HG03354 (cell line): ENCODE measurements at regions not wholly inside any gene's neighbourhood (a gene's known extent, or its start where the extent isn't known, plus 50 kb on each side); places are given as distances from the start of the nearest gene placed in this dataset.

ENCODE experiments used
- ATAC-seq: cut with Tn5 transposase; IDR thresholded peaks from one replicate; pipeline ENCODE4 v1.9.1; 2021; ENCODE audit warnings: mild to moderate bottlenecking; ENCODE audit not compliant: unreplicated experiment, poor library complexity, severe bottlenecking

DNA sequence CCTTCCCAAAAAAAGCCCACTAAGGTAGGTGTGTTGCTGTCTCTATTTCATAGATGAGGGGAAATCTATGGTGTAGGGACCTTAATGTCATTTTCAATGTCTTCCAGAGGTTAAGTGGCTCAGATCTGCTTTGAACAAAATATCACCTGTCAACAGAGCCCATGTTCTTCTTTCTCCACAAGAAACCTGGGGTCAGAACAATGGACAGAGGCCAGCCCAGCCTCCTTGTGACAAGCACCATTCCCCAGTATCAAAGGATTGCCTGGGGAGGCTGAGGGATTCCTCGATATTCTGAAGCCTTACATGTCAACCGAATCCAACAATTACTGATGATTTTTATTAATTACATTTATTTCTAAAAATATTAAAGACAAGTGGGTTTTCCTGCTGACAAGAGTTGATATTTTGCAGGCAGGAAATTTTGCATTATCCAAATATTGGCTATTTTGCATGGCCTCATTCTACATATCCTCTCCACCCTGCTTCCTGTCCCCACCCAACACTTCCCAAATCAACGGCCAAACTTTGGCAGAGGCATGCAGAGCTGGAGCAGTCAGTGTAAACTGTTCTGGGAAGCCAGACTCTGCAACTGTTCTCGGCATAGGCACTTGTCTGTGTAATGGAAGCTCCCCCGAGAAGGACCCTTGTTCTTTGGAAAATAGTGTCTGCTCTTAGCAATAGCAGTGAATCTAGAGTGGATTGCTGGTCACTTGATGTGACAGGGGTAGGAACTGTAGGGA lies 281.5 kb downstream of the HS3ST3A1 start:
- ATAC-seq: no peak

DNA sequence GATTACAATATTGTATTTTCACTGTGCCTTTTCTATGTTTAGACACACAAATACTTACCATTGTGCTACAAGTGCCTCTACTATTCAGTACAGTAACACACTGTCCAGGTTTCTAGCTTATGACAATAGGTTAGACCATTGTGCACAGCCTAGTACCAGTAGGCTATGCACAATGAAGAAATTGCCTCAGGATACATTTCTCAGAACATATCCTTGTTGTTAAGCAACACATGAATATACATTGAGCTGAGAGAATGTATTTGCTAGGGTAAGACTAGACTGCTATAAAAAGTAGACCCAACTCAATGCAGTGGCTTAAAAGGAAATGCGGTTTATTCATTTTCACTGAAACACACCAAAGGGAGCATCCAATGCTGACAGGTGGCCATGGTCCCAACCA lies 285.1 kb downstream of the HS3ST3A1 start:
- no peak for ATAC-seq

DNA sequence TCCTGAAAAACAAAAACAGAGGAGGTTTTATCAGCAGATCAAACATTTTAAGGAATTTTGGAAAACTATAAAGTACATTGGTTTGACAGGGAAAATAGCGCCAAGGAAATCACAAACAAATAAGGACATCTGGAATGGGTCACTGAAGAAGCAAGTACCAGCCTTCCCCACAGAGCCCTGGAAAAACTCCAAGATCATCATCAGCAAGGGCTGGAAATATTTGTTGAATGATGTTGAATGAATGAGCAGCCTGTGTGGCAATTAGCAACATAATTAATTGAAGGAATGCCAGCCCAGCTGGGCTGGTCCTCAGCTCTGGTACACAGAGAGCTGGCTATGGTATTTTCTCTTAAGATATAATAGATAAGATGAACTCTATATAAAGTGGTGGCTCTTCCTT lies 290.4 kb downstream of the HS3ST3A1 start:
- no peak for ATAC-seq

DNA sequence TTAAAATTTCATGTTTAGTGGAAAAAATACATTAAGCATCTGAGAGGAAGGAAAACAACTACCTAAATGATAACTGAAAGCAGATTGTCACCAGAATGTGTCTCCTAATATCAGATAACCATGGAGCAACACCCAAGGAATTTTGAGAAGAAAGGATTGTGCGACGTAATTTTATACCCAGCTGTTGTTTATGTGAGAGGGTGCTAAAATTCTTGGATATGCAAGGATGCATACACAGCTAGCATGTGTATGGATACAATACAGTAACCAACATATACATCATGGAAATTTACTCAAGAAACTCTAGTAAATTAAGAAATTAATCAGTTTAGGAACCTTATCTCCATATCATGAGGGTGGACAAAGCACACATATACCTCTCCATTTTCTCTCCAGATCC lies 290.9 kb downstream of the HS3ST3A1 start:
- no peak for ATAC-seq

DNA sequence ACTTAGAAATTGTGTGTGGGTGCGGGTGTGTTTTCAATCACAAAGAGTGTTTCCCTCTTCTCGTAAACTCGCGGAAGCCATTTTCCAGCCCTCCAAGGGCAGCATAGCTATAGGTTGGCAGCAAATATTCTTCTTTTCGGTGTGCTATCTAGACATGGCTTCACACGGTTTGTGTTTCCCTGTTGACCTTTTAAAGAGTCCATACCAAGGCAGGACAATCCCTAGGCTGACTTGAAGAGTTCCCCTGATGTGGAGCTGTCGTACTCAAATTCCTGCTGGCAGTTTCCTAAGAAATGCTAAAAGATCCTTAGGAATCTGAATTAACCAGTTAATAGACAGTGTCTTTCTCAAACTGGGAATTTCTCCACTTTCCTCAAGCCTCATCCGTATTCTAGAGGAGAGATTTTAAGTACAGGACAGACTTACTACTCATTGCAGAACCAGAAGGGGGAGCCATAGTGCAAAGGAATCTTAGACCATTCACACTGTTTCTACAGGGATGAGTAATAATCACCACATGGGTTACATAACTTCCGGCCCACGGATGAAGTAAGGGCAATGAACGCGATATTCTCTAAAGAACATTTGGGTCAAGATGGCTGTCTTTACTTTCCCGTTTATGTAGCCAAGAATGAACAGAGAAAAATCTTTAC lies 288.6 kb upstream of the ELAC2 start:
- no peak for ATAC-seq

DNA sequence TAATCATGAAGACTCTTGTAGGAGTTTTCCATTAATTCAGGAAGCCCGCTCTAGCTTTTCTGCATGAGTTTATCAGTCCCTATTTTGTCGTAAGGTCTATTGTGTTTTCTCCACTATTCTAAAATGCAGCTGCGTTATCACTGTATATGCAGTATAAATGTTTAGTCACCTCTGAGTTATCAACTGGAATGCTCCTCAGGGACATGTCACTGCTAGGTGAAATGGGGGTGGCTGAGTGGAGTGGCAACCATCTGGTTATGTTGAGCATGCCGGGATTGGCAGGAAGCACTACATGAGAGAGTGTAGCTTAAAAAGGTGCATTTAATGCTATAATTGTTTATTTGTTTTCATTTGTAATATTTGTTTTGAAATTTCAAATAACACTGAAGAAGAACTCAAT lies 285.2 kb upstream of the ELAC2 start:
- ATAC-seq: no peak

DNA sequence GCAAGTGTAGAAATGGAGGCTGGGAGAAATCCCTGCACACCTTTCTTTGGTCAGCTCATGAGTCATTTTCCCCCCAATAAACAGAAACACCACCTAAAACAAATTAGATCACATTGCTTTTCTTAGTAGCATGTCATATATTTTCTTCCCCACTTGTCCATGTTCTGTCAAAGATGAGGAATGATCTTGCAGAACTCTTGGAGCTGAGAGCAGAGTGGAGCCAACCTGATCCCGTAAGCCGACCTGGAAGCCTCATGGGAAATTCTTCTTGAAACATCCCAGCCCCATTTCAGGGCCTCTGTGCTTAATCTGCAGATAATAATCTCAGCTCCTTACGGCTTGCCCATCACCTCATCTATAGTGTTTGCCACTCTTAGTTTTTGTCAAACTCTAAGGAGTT lies 284.6 kb upstream of the ELAC2 start:
- ATAC-seq: no peak

DNA sequence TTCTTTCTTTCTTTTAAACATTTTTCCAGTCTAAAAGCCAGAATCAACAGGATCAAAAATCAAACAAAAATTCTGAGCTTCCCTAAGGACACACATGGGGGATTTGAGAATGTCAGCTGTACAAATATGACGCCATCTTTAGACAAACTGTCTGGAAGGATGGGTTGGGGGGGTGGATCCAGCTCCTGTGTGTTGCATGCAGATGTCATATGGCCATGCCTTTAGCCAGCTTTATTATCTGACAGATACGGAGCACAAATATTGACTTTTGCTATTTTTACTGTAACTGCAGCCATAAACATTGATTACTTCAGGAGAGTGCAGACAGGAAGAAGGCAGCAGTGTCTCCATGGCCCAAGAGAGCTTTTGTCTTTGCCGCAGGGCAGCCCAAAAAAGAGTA lies 279.4 kb upstream of the ELAC2 start:
- ATAC-seq: no peak

DNA sequence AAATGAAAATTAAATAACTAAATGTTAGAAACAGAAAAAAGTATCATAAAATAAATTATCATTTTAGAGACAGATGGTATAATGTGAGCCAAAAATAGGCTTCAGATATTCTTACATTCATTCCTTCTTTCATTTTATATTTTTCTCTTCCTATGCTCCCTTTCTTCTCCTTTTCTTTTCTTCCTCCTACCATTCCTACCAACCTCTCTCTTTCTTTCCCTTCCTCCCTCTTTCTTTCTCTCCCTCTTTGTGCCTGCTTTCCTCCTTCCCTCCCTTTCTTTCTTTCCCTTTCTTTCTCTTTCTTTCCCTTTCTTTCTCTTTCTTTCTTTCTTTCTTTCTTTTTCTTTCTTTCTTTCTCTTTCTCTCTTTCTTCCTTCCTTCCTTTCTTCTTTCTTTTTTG lies 275.6 kb upstream of the ELAC2 start:
- no peak for ATAC-seq

DNA sequence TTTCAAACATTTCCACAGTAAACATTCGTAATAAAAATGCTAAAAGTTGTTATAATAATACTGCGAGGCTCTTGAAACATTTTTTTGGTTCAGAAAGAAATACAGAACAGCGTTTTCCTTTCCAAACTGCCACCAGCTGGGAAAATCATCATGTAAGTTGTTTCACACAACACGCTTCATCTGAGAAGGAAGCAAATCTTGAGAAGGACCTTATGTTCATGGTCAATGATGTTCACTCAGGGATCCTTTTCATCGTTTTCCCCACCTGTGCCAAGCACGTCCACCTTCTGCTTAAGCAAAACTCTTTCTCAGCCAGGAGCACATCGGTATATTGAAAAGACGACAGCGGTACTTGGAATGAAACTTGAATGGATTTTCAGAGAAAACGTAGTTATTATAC lies 274.5 kb upstream of the ELAC2 start:
- ATAC-seq: no peak

DNA sequence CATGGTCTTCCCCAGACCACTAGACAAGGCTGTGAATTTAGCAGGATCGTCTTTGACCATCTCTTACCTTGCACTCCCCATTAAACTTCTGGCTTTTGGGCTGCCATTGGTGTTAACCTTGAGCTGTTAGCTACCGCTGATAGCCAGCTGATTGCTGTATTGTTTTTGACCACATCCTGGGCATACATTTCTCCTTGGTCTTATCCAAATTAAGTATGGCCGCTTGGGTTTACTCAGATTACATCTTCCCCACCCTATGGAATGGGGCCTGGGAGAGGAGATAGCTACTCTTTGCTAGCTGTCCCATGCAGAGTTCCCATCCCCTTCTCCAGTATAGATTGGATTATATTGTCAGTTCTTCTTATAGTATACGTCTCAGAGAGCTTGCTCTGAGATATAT lies 270.4 kb upstream of the ELAC2 start:
- ATAC-seq: no peak

DNA sequence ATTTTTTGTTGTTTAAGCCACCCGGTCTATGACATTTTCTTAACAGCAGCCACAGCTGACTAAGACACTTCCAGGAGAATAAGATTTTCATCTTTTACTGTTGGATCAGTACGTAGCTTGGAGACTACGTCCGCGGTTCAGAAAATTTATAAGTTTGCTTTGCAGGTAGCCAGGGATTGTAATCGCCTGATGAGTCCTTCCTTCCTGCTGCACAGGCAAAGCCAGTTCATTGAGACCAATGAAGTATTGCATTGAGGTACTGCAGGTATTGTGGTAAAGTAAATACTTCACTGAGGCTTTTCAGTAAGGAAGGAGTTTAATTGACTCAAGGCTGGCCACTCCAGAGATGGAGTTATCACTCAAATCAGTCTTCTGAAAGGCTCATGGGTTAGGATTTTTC lies 269.4 kb upstream of the ELAC2 start:
- ATAC-seq: no peak

DNA sequence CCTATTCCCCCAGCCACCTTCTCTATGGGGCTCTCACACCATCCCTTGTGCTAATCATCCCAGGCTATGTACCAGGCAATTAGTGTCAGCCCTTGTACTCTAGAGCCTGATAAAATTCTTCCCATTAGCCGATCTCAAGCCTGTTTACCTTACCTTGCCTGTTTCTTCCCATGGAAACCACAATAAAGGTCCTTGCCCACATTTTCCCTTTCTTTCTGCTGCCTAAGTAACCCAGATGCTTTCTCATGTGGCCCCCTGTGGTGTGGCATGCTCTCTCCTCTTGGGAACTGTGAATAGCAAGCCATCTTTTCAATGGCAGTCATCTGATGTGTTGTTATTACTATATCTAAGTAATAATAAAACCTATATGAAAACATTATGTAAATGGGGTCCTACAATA lies 265.8 kb upstream of the ELAC2 start:
- no peak for ATAC-seq

DNA sequence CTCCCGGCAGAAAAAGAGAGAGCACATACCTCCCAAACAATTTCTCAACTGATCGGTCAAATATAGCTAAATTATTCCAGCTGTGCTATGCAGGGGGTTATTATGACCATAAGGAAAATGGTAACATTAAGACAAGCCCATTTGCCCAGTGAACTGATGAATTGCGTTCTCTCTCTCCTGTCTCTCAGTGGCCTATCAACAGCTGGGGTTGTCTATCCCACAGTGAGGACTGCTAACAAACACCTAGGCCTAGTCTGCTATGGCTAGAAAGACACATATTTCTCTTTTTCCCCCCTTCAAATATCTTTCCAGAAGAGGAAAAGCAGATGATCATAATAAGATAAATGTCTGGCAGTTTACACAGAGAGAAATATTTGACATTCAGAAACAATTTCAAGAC lies 263.8 kb upstream of the ELAC2 start:
- ATAC-seq: no peak

DNA sequence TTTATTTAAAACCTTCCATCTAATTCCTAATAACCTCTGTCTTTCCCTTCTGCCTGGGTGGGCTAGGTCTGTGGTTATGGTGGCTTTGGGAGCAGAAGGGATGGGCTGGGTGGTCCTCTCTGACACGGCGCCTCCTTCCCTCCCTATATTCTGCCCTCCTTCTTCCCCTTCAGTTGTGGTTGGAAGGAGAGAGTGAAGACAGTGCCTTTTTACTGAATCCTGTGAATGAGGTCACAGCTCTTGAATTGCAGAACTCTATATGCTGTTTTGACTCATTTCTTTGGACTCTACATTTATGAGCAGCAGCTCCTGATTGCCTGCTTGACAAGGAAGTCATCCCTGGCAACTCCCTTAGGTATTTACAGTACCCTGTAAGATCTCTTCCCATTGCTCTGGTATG lies 256.0 kb upstream of the ELAC2 start:
- no peak for ATAC-seq

DNA sequence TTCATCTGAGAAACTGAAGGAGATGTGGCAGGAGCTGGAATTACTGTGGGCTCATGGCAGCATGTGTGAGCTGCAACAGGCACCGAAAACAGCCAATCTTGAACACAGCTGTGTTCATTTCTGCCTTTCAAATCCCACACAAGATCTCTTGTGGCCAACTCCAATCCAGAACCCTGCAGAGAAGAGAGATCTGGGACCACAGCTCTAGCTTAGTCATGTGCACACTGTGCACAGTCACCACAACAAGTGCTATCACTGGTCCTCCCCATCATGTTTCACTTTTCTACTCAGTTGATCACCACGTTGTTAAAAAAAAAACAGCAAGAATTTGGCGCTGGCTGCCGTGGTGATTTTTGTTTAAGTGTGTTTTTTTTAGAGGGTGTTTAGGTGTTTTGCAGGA lies 254.5 kb upstream of the ELAC2 start:
- no peak for ATAC-seq

DNA sequence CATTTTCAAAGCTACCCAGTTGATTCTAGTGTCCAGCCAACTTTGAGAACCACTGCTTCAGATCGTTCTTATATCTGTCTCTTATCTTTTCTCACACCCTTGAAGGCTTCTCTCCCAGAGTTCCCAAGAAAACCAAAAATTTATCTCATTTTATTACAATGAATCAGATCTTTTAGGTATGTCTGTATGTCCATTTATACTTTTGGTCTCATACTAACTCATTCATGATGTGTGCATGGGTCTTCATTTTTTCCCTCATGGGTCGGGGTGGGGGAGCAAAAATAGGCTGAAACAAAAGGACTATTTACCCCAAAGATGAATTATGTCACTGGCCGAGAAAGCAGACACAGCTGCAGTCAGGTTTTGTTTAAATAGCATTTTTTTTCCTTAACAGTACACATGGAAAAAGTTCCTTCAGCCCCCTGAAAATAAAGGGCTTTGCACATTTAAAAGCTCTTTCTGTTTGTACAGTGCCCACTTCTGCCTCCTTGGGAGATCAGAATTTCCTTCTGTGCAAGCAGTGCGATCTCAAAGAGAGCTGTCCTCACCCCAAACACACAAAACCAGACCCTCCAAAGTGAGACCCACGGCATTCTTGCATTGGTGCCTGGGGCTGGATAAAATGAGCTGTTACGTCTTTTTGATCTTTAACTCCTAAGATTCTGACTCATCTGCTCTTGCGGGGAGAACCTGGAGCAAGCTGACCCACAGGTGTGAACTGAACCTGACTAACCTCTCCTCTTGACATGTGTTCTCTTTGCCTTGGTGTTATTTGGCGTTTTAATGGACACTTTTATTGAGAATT lies 251.2 kb upstream of the ELAC2 start:
- no peak for ATAC-seq

DNA sequence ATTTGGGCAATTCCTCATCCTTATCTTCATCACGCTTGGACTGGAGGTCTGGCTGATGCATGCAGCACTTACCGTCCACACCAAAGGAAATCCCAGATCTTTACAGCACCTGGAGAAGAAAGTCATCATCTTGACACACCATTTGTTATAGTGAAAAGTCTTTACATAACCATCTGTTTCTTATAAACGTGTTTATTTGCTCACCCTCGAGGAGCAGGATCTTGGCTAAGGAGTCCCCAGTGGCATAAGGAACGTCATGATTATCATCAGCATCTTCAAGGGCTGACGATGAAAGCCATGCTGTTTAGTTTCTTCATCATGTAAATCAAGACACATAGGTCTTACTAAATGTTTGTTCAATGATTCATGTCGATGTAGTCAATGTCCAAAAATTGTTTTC lies 248.8 kb upstream of the ELAC2 start:
- no peak for ATAC-seq

DNA sequence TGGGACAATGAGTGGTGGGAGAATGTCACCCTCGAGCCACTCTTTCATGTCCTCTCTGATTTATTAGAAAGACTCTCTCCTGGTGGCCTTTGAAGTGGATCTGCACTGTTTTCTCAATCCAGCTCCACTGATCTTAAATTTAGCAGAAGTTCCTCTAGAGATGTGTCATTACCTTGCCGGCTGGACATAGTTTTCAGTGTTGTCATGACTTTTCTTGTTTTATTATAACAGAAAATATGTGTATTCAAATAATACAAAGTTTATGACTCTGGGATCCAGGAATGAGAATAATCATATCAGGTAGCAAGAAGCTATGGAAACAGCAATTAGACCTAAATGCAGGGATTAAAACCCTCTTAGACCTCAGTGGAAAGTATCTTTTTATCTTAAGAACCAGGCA lies 247.5 kb upstream of the ELAC2 start:
- ATAC-seq: no peak

DNA sequence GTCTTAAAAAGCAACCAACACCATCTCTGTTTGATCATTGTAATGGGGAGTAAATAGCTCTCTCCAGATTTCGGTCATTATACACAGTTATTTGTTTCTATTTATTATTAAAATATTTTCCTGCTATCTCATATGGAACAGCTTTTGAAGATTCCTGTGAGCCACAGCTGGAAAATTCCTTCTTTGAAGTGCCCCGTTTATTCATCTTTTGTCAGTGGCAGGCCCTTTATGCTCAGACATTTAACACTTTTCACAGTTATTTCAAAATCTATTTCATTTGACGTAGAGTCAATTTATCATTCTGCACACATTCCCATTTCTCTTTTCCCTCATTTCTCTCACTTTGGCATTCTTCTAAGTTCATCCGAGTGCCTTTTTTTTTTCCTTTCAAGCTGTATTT lies 245.9 kb upstream of the ELAC2 start:
- no peak for ATAC-seq

DNA sequence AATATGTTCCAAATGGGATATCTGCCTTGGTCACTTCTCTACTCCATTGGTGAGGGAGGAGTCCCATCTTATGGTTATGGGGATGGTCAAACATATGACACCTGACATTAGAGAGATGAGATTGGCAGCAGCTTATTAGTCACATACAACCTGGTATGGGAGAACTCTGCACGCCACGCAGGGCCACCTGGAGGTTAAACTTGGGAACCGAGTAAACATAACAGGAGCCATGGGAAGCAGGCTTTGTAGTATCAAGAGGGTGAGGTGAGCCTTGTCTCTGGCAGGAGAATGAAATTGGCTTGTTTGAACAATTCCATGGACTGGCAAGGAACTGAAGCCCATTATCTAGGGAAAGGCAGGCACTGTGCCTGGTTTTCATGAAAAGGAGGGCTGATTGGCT lies 238.7 kb upstream of the ELAC2 start:
- ATAC-seq: no peak
